HUES64 (cell line): ENCODE measurements at regions not wholly inside any gene's neighbourhood (a gene's known extent, or its start where the extent isn't known, plus 50 kb on each side); places are given as distances from the start of the nearest gene placed in this dataset.

Source experiments
- H3K27ac ChIP-seq: 2 replicates; pipeline ENCODE4 v1.7.0; 2013; ENCODE audit warnings: low read depth, low read length, inconsistent platforms
- H3K27me3 ChIP-seq: 2 replicates; pipeline ENCODE4 v1.6.1; 2013; ENCODE audit warnings: mild to moderate bottlenecking, low read length; ENCODE audit not compliant: insufficient read depth
- H3K36me3 ChIP-seq: 2 replicates; pipeline ENCODE4 v1.6.1; 2013; ENCODE audit warnings: mild to moderate bottlenecking, low read length; ENCODE audit not compliant: insufficient read depth
- H3K4me1 ChIP-seq: 2 replicates; pipeline ENCODE4 v1.6.1; 2013; ENCODE audit warnings: mild to moderate bottlenecking, low read length, moderate library complexity; ENCODE audit not compliant: insufficient read depth
- H3K4me3 ChIP-seq: 2 replicates; pipeline ENCODE4 v1.5.1; 2013; ENCODE audit warnings: mild to moderate bottlenecking, low read length, moderate library complexity
- H3K9ac ChIP-seq: 2 replicates; pipeline ENCODE4 v1.6.1; 2013; ENCODE audit warnings: mild to moderate bottlenecking, low read depth, low read length
- H3K9me3 ChIP-seq: 2 replicates; pipeline ENCODE4 v1.6.1; 2013; ENCODE audit warnings: low read depth, low read length; ENCODE audit not compliant: insufficient read depth
- WGBS: fragments of 150-250, 120-280 bp; methylation state at CpG from one replicate; pipeline ENCODE4 v1.1.7; 2013; ENCODE audit warnings: missing lambda C conversion rate; 5-methylcytosine and 5-hydroxymethylcytosine counted together

DNA sequence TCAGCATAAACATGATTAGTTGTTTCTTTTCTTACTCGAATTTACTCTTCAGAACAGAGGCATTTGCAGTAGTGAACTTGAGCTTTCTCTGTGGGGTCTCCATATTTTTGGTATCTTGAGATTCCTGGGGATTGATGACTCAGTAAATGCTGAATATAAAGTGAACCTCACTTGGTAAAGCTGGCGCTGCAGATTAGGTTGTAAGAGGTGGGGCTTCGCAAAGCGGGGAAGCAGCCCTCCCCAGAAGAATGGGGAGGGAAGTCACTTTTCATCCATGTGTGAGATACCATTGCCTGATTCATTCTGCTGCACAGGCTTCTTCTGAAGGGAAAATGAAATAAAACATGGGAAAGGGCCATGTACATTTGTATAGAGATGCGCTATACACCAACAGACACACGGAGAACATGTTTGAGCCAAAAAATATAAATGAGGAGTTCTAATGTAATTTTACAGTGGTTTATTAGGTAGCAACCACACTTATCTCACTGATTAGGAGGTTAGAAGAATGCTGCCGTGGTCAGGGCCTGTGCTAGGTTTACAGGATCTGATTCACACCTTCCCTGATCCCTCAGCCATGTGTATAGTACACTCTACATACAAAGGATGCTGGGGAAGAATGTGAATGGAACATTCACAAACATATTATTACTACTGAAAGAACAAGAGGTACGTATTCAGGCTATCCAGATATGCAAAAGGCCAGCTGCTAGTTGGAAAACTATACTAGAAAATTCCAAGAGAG lies 63.5 kb downstream of the DNTTIP2 start:
- H3K36me3 ChIP-seq = no peaks in the 10 kb centered on the region

DNA sequence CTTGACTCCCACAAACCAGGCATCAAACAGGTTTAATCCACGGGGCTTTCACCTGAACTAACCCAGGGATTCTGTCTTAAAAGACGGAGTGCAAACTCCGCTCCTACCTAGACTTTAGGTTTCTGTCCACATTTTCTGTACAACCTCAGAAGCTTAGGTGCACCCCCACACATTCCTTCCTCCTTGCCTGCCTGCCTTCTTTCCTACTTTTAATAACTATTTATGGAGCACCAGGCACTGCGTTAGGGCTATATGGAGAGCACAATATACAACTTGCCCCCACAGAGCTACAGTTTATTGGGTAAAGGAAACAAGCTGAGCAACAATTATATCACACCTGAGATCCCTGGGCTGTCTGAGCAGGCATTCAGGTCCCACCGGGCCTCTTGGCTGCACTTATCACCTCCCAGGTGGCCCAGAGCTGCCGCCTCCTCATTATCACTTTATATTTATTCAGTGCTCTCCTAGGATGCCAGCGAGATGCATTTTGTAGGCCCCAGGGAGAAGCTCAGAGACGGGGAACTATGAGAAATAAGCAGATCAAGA lies 64.1 kb downstream of the DNTTIP2 start:
- no peak overlapping the region for H3K9ac ChIP-seq
- no peaks in the 10 kb centered on the region for H3K36me3 ChIP-seq
- peak overlapping the region; percentile 7; the same call in 1 of the 2 replicates for H3K27ac ChIP-seq
- 42% methylated on average over 8 of the region's 8 CpGs for WGBS
- no peak overlapping the region for H3K4me3 ChIP-seq
- H3K9me3 ChIP-seq = no peaks in the 10 kb centered on the region
- H3K27me3 ChIP-seq = no peaks in the 10 kb centered on the region
- H3K4me1 ChIP-seq = peaks cover 27% of the 10 kb centered on the region

More for the DNA sequence above, 63.5 kb downstream of the DNTTIP2 start:
- 68% methylated on average over 8 of the region's 8 CpGs for WGBS
- Histone ChIP-seq H3K4me3 (no peak overlapping the region), H3K9ac (no peak overlapping the region), H3K9me3 (no peaks in the 10 kb centered on the region), H3K27me3 (no peaks in the 10 kb centered on the region), H3K27ac (peak overlapping the region; percentile 7; the same call in 1 of the 2 replicates), H3K4me1 (peaks cover 34% of the 10 kb centered on the region)

DNA sequence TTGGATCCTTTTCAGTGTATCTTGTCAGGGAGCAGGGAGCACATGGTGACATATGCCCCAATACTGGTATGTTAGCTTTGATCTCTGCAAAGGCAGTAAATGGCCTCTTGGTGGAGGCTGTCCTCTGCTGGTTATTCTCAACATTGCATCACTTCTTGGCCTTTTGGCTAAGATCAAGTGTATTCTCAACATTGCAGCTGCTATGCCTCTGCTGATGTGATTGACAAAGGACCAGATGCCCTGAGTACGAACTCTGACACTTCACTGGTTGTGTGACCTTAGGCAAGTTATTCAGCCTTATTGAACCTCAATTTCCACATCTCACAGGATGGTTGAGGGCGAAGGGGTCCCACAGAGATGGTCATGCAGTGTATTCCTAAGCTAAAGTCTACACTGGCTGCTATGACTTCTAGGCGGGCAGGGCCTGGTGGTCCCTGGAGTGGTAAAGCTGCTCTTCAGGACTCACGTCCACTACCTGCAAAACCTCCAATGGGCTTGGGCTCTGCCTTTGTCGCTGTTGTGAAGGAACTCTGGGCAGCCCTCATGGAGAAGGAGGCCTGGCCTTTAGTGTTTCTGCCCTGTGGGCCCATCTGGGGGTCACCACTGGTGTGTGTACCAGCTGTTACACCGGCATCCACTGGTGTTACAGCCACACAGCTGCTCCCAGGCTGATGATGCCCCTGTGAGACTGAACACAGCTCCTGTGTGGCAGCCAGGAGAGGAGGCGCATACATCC lies 64.8 kb downstream of the DNTTIP2 start:
- no peaks in the 10 kb centered on the region for H3K27me3 ChIP-seq
- no peaks in the 10 kb centered on the region for H3K36me3 ChIP-seq
- no peaks in the 10 kb centered on the region for H3K9me3 ChIP-seq
- H3K4me1 ChIP-seq = peaks cover 21% of the 10 kb centered on the region
- H3K4me3 ChIP-seq = no peak overlapping the region
- no peak overlapping the region for H3K9ac ChIP-seq
- WGBS = 81% methylated on average over 7 of the region's 7 CpGs
- H3K27ac ChIP-seq = no peak overlapping the region

DNA sequence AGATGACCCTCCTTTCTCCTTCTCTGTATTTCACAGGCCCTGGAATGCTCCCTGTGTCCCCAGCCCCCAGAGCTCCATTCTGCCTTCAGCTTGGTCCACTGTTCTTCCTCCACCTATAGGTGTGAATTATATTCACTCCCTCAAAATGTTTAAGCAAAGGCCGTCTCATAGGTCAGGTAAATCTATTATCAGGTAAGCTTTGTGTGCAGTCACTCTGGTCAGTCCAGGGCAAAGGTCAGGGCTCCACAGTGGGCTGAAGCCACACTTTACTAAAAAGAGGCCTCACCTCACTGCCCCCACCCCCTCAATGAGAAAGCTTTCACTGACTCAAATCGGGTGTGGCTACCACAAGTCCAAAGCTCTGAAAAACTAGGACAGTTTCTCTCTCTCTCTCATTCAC lies 65.9 kb downstream of the DNTTIP2 start:
- Histone ChIP-seq H3K4me1 (peaks cover 21% of the 10 kb centered on the region), H3K9ac (no peak overlapping the region), H3K27ac (no peak overlapping the region), H3K9me3 (peaks cover 5% of the 10 kb centered on the region), H3K36me3 (no peaks in the 10 kb centered on the region), H3K4me3 (no peak overlapping the region), H3K27me3 (no peaks in the 10 kb centered on the region)
- 91% methylated on average over 2 of the region's 2 CpGs for WGBS

GRCh38 chr1:93811326-93812065 lies 67.5 kb downstream of the DNTTIP2 start:
- peaks cover 16% of the 10 kb centered on the region for H3K4me1 ChIP-seq
- no peaks in the 10 kb centered on the region for H3K36me3 ChIP-seq
- 91% methylated on average over 6 of the region's 7 CpGs for WGBS
- H3K9ac ChIP-seq = no peak overlapping the region
- no peak overlapping the region for H3K4me3 ChIP-seq
- no peak overlapping the region for H3K27ac ChIP-seq
- no peaks in the 10 kb centered on the region for H3K27me3 ChIP-seq
- peaks cover 7% of the 10 kb centered on the region for H3K9me3 ChIP-seq

GRCh38 chr1:93810316-93810715 lies 68.7 kb downstream of the DNTTIP2 start:
- 92% methylated on average over 3 of the region's 3 CpGs for WGBS
- Histone ChIP-seq H3K27ac (no peak overlapping the region), H3K4me1 (peaks cover 10% of the 10 kb centered on the region), H3K4me3 (no peak overlapping the region), H3K36me3 (no peaks in the 10 kb centered on the region), H3K9ac (no peak overlapping the region), H3K9me3 (peaks cover 7% of the 10 kb centered on the region), H3K27me3 (no peaks in the 10 kb centered on the region)

DNA sequence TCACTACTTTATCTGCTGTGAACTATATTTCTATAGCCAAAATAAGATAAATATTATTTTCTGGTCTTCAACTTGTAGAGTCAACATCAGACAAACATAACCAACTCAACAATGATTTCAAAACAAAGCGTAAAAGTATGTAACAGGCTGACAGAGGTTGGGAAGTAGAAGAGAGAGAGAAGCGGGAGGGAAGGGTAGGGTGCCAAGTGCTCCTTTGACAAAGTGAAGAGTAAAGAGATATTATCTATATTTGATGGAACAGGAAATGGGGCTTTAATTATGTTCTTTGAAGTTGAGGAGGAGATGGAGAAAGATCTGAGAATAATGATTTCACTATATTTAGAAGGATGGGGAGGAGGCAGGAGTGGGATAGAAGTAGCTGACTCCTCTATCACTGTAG lies 70.1 kb downstream of the DNTTIP2 start:
- Histone ChIP-seq H3K4me3 (no peak overlapping the region), H3K27me3 (no peaks in the 10 kb centered on the region), H3K27ac (no peak overlapping the region), H3K9me3 (peaks cover 7% of the 10 kb centered on the region), H3K4me1 (peaks cover 2% of the 10 kb centered on the region; the same call in 1 of the 2 replicates), H3K9ac (no peak overlapping the region), H3K36me3 (no peaks in the 10 kb centered on the region)
- 91% methylated on average over 2 of the region's 2 CpGs for WGBS

DNA sequence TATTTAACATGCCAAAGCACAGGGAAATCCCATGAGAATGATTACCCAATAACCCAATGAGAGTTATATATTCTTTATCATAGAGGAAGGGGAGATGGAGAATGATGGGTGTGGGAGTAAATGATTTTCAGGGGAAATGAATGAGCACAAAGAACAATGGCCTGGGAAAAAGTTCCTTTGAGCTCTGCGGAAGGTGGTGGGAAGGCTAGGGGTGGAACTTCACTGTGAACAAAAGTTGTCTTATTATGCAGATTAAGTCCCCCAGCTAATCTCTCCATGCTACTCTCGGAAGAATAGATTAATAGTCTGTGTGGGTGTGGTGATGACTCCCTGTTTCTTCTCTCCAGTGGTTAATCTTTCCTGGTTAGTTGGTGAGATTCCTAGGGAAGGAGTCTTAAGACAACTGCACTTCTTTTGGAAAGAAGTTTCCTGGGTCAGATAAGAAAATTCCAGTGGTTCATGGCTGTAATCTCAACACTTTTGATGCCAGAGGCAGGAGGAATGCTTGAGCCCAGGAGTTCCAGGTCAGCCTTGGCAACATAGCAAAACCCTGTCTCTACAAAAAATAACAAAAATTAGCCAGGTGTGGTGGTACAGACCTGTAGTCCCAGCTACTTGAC lies 71.6 kb downstream of the DNTTIP2 start:
- Histone ChIP-seq H3K9ac (no peak overlapping the region), H3K27ac (peak overlapping the region; percentile 62; the same call in 1 of the 2 replicates), H3K4me1 (no peaks in the 10 kb centered on the region; the same call in 1 of the 2 replicates), H3K27me3 (no peaks in the 10 kb centered on the region), H3K36me3 (no peaks in the 10 kb centered on the region), H3K9me3 (peaks cover 7% of the 10 kb centered on the region), H3K4me3 (no peak overlapping the region)
- whole genome bisulfite sequencing = 56% methylated on average over 2 of the region's 2 CpGs

DNA sequence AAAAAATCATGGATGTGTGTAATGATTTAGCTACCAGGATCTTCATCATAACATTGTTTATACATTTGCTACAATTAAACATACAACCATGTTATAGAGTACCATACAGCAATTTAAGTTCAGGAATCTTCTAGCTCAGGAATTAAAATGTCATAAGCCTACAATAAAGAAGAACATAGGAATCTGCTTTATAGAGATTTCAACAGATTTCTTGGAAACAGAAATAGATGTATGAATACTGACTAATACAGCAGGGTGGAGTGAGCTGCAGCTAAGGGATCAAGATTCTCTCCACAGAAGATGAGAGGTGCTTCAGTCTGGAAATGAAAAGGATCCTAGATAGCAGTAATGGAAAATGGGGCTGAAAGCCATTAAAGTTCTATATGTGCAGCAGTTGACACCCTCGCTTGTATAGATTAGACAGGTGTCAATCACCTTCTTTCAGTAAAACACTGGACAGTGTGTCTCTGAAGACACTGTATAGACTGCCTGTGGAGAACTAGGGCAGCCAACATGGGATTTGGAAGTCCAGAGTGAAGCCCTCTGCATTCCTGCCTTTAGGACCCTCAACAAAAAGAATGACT lies 73.9 kb downstream of the DNTTIP2 start:
- no peak overlapping the region for H3K4me3 ChIP-seq
- WGBS = 100% methylated on average over 1 of the region's 1 CpG
- no peaks in the 10 kb centered on the region; the same call in 1 of the 2 replicates for H3K4me1 ChIP-seq
- no peaks in the 10 kb centered on the region for H3K27me3 ChIP-seq
- no peak overlapping the region for H3K9ac ChIP-seq
- H3K27ac ChIP-seq = no peak overlapping the region
- peaks cover 7% of the 10 kb centered on the region for H3K9me3 ChIP-seq
- no peaks in the 10 kb centered on the region for H3K36me3 ChIP-seq

DNA sequence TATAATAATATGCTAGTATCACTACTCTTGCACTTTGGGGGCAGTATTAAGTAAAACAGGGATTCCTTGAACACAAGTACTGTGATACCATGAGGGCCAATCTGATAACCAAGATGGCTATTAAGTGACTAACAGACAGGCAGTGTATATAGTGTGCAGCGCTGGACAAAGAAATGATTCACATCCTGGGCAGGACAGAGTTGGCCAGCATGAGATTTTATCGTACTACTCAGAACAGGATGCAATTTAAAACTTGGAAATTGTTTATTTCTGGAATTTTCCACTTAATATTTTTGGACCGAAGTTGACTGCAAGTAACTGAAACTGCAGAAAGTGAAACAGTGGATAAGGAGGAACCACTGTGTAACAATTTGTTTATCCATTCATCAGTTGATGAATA lies 74.6 kb downstream of the DNTTIP2 start:
- Histone ChIP-seq H3K9ac (no peak overlapping the region), H3K9me3 (peaks cover 7% of the 10 kb centered on the region), H3K36me3 (no peaks in the 10 kb centered on the region), H3K27me3 (no peaks in the 10 kb centered on the region), H3K4me3 (no peak overlapping the region), H3K4me1 (no peaks in the 10 kb centered on the region; the same call in 1 of the 2 replicates), H3K27ac (no peak overlapping the region)
- WGBS = 95% methylated on average over 3 of the region's 3 CpGs
